A549 (cell line): ENCODE measurements at regions not wholly inside any gene's neighbourhood (a gene's known extent, or its start where the extent isn't known, plus 50 kb on each side); places are given as distances from the start of the nearest gene placed in this dataset.

Source experiments
- HEYL ChIP-seq: fragments of 250-450 bp; sonication (Bioruptor Pico); IDR thresholded peaks from 2 replicates; pipeline ENCODE4 v1.8.0; 2021; ENCODE audit warnings: mild to moderate bottlenecking, moderate library complexity
- JUN ChIP-seq, 2 experiments: fragments of >200 bp; sonication (Bioruptor Twin); formaldehyde crosslinking; IDR thresholded peaks; 2 replicates in 1 of 2; 3 replicates in 1 of 2; pipeline ENCODE4 v1.6.1; 2016 to 2017
- MAX ChIP-seq: IDR thresholded peaks from 2 replicates; pipeline ENCODE4 v1.6.1; 2012
- NPAS2 ChIP-seq: fragments of 250-450 bp; sonication (Bioruptor Pico); IDR thresholded peaks from 2 replicates; pipeline ENCODE4 v1.8.0; 2022; ENCODE audit warnings: mild to moderate bottlenecking, moderate library complexity, borderline replicate concordance
- RAD21 ChIP-seq, 2 experiments: fragments of >200 bp in 1 of 2; sonication (Bioruptor Twin) in 1 of 2; formaldehyde crosslinking in 1 of 2; IDR thresholded peaks in 1 of 2; conservative IDR thresholded peaks in 1 of 2; 2 replicates in 1 of 2; 3 replicates in 1 of 2; pipeline ENCODE4 v1.6.1; 2012 to 2018; ENCODE audit warnings: inconsistent platforms in 1 of 2
- RNF2 ChIP-seq: fragments of 200-600 bp; sonication (generic); IDR thresholded peaks from 2 replicates; pipeline ENCODE4 v1.6.1; 2016; ENCODE audit warnings: low read depth, mild to moderate bottlenecking, antibody characterized with exemption, moderate library complexity, borderline replicate concordance
- TF ChIP-seq, protein P1 (sequence below): fragments of >200 bp; sonication (Bioruptor Twin); formaldehyde crosslinking; IDR thresholded peaks from 3 replicates; pipeline ENCODE4 v1.5.1; 2016

DNA sequence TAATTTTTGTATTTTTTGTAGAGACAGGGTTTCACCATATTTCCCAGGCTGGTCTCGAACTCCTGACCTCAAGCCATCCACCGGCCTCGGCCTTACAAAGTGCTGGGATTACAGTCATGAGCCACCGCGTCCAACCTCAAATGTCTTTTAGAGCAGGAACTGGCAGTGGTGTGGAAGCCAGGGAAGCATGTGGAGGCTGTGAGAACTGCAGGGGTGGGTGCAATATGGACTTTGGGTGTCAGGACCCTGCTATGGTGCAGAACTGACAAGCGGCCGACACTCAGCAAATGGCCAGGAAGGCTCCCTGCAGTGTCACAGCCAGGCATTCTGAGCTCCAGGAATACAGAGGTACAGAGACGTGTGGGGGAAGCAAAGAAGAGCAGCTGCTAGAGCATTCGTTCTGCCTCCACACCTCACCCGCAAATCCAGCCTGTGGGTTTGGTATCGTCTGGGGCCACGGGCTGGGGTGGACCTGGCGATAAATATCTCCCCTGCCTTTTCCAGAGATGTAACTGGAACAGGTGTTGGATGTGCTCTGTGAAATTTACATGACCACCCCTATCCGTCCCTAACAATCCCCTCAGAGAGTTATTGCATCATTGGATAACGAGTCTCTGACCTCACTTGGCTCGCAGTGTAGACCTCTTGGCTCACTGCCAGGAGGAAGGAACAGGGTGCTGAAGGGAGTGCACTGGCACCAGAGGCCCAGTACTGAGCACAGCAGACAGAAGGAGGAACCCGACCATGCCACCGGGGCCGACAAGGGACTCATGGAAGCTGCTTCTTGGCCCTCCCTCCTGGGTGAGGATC lies 624.7 kb upstream of the B3GAT1 start:
- TF ChIP-seq RAD21 (conservative IDR thresholded peaks at IDR 0.05 in 1 of 2, IDR thresholded peaks at IDR 0.05 in 1 of 2) (no peak), NPAS2 (no peak), HEYL (no peak), MAX (no peak), RNF2 (no peak), JUN (IDR thresholded peaks at IDR 0.05) (no peak)
- TF ChIP-seq, protein P1, sequence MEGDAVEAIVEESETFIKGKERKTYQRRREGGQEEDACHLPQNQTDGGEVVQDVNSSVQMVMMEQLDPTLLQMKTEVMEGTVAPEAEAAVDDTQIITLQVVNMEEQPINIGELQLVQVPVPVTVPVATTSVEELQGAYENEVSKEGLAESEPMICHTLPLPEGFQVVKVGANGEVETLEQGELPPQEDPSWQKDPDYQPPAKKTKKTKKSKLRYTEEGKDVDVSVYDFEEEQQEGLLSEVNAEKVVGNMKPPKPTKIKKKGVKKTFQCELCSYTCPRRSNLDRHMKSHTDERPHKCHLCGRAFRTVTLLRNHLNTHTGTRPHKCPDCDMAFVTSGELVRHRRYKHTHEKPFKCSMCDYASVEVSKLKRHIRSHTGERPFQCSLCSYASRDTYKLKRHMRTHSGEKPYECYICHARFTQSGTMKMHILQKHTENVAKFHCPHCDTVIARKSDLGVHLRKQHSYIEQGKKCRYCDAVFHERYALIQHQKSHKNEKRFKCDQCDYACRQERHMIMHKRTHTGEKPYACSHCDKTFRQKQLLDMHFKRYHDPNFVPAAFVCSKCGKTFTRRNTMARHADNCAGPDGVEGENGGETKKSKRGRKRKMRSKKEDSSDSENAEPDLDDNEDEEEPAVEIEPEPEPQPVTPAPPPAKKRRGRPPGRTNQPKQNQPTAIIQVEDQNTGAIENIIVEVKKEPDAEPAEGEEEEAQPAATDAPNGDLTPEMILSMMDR, result no peak
